A673 (cell line): ENCODE measurements at regions not wholly inside any gene's neighbourhood (a gene's known extent, or its start where the extent isn't known, plus 50 kb on each side); places are given as distances from the start of the nearest gene placed in this dataset.

Source experiments
- EZH2 ChIP-seq: fragments of 200-600 bp; sonication (generic); IDR thresholded peaks from 2 replicates; pipeline ENCODE4 v1.6.1; 2017; ENCODE audit warnings: borderline replicate concordance, low read depth, mild to moderate bottlenecking, mixed read lengths, antibody characterized with exemption, low read length; ENCODE audit not compliant: poor library complexity, severe bottlenecking
- TF ChIP-seq, protein P1 (sequence below): fragments of 300-800, 200-600 bp; sonication (generic); conservative IDR thresholded peaks from 2 replicates; pipeline ENCODE4 v1.5.1; 2017; ENCODE audit warnings: low read depth, mild to moderate bottlenecking, antibody characterized with exemption, low read length, moderate library complexity, mixed read lengths

DNA sequence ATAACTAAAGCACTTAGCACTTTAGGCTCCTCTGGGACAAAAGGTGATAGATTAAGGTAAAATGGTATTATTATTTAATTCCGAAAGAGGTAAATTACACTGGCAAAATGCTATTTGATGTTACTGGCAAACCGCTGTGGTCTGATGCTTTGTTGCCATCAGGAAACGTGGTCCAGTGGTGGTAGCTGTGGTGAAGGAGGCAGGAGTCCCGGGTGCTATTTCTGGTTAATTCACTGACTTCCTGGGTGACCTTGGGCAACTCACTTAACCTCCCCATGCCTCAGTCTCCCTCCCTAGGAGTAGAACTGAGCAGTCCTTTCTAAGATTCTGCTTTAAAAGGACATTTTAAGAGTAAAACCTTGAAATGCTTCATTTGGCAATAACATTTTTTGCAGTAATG, 233.4 kb downstream of the ZPLD1 start:
- TF ChIP-seq, protein P1, sequence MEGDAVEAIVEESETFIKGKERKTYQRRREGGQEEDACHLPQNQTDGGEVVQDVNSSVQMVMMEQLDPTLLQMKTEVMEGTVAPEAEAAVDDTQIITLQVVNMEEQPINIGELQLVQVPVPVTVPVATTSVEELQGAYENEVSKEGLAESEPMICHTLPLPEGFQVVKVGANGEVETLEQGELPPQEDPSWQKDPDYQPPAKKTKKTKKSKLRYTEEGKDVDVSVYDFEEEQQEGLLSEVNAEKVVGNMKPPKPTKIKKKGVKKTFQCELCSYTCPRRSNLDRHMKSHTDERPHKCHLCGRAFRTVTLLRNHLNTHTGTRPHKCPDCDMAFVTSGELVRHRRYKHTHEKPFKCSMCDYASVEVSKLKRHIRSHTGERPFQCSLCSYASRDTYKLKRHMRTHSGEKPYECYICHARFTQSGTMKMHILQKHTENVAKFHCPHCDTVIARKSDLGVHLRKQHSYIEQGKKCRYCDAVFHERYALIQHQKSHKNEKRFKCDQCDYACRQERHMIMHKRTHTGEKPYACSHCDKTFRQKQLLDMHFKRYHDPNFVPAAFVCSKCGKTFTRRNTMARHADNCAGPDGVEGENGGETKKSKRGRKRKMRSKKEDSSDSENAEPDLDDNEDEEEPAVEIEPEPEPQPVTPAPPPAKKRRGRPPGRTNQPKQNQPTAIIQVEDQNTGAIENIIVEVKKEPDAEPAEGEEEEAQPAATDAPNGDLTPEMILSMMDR = no peak
- no peak for TF ChIP-seq EZH2
